ENCODE measurements at regions not wholly inside any gene's neighbourhood (a gene's known extent, or its start where the extent isn't known, plus 50 kb on each side); places are given as distances from the start of the nearest gene placed in this dataset.
A peak's percentile ranks its signal among the peaks of the same experiment; 100 is the strongest.

- DNase-seq (ENCODE audit: low read depth in 1 of 2, low spot score in 1 of 2) (no peak), ATAC-seq (no peak), FAIRE-seq (no peak)
- no peaks in the 10 kb centered on the region for H3K9me3 ChIP-seq
- CTCF ChIA-PET = interaction anchor here (0.6 to 2.7 kb wide), 4 partner anchors 539 to 1765 kb away, joined by 3 to 15 read pairs (median 4); no protein-coding TSS in a partner anchor
- H3K4me3 ChIP-seq = no peak overlapping the region
- H3K4me1 ChIP-seq = peaks cover 9% of the 10 kb centered on the region; the same call in 1 of the 3 replicates
- peak overlapping the region; percentile 20 to 91; a peak in 5 of 6 replicates for H3K27ac ChIP-seq
- 41% methylated on average over 2 of the region's 2 CpGs for WGBS (ENCODE audit: missing lambda C conversion rate)
- TF ChIP-seq CHD2 (IDR thresholded peaks at IDR 0.05; ENCODE audit: low read length, partially characterized antibody) = no peak
- TF ChIP-seq RNF2 (IDR thresholded peaks at IDR 0.05; ENCODE audit: borderline replicate concordance, low read depth) = no peak
- TF ChIP-seq ZFP36 (IDR thresholded peaks at IDR 0.05; ENCODE audit: borderline replicate concordance, partially characterized antibody) = no peak
- peak in 1 of 2 experiments; percentile 18; a peak in 1 of 4 replicates for TF ChIP-seq CEBPB (IDR thresholded peaks at IDR 0.05)
- TF ChIP-seq RFX5 (IDR thresholded peaks at IDR 0.05) = no peak
- POLR2A ChIA-PET = no interaction called here
- H3K4me2 ChIP-seq = no peak overlapping the region
These were observed 192.0 kb upstream of the TANK start for GRCh38 chr2:160968183-160968582.

- under 1% methylated on average over 3 of the region's 3 CpGs for WGBS (ENCODE audit: missing lambda C conversion rate)
- DNase-seq (ENCODE audit: low read depth in 1 of 2, low spot score in 1 of 2) (peak; percentile 55 to 85), FAIRE-seq (no peak), ATAC-seq (peak; percentile 93 to 94)
- POLR2A ChIA-PET = interaction anchor here (0.7 to 1.6 kb wide), 7 partner anchors 562 to 728 kb away, joined by 3 to 5 read pairs (median 4); no protein-coding TSS in a partner anchor
- Histone ChIP-seq H3K27ac (peak overlapping the region; percentile 91), H3K4me2 (peak overlapping the region; percentile 73), H3K9me3 (no peaks in the 10 kb centered on the region), H3K4me3 (peak overlapping the region; percentile 29; the same call in 2 of the 3 replicates), H3K4me1 (peaks cover 9% of the 10 kb centered on the region; the same call in 1 of the 3 replicates)
- TF ChIP-seq CTCF (IDR thresholded peaks at IDR 0.05) = peak; percentile 91
- peak; percentile 44; the same call in 1 of the 2 replicates for TF ChIP-seq GATA3 (IDR thresholded peaks at IDR 0.05; ENCODE audit: borderline replicate concordance)
- TF ChIP-seq SMC3 (IDR thresholded peaks at IDR 0.05) = peak; percentile 96
- TF ChIP-seq MAX (IDR thresholded peaks at IDR 0.05) = no peak
- peak; percentile 94 to 98 for TF ChIP-seq RAD21 (conservative IDR thresholded peaks at IDR 0.05 in 1 of 2, IDR thresholded peaks at IDR 0.05 in 1 of 2)
- TF ChIP-seq FOXS1 (CRISPR knock-in tag; IDR thresholded peaks at IDR 0.05) = no peak
- no peak for TF ChIP-seq NR3C1 (IDR thresholded peaks at IDR 0.05)
- TF ChIP-seq FOSL2 (IDR thresholded peaks at IDR 0.05) = no peak
- TF ChIP-seq FOSL2 (CRISPR knock-in tag; IDR thresholded peaks at IDR 0.05) = 0 out of 2 replicates have a peak, but pooled peaks have one; percentile 10
- CTCF ChIA-PET = interaction anchor here (0.6 to 2.7 kb wide), 66 partner anchors 9 to 931 kb away, joined by 3 to 33 read pairs (median 4); no protein-coding TSS in a partner anchor
These were observed 189.9 kb upstream of the TANK start for GRCh38 chr2:160970052-160970965.

GRCh38 chr2:160973991-160974390 lies 186.2 kb upstream of the TANK start:
- H3K4me1 ChIP-seq = peaks cover 9% of the 10 kb centered on the region; the same call in 1 of the 3 replicates
- TF ChIP-seq TFCP2L1 (CRISPR knock-in tag; IDR thresholded peaks at IDR 0.05) = no peak
- TF ChIP-seq RNF2 (IDR thresholded peaks at IDR 0.05; ENCODE audit: borderline replicate concordance, low read depth) = no peak
- no peak for TF ChIP-seq PBX3 (IDR thresholded peaks at IDR 0.05)
- no peak for TF ChIP-seq ZSCAN20 (CRISPR knock-in tag; IDR thresholded peaks at IDR 0.05)
- no peak for TF ChIP-seq KDM5A (IDR thresholded peaks at IDR 0.05)
- TF ChIP-seq GATA3 (IDR thresholded peaks at IDR 0.05; ENCODE audit: borderline replicate concordance) = no peak
- no peak for TF ChIP-seq NR3C1 (IDR thresholded peaks at IDR 0.05)
- TF ChIP-seq SREBF2 (IDR thresholded peaks at IDR 0.05) = no peak
- no peak overlapping the region for H3K4me3 ChIP-seq
- FAIRE-seq (no peak), DNase-seq (ENCODE audit: low read depth in 1 of 2, low spot score in 1 of 2) (no peak), ATAC-seq (no peak)
- H3K27ac ChIP-seq = no peak overlapping the region
- CTCF ChIA-PET = interaction anchor here (1.1 to 1.5 kb wide), 2 partner anchors 21 to 650 kb away, joined by 3 to 5 read pairs; no protein-coding TSS in a partner anchor
- POLR2A ChIA-PET = no interaction called here
- H3K4me2 ChIP-seq = no peak overlapping the region
- H3K9me3 ChIP-seq = no peaks in the 10 kb centered on the region
